MCF 10A (cell line): ENCODE measurements at regions not wholly inside any gene's neighbourhood (a gene's known extent, or its start where the extent isn't known, plus 50 kb on each side); places are given as distances from the start of the nearest gene placed in this dataset.
"Not testable (repeated sequence)": the region's sequence is repeated elsewhere in the genome, so short reads cannot be mapped to it uniquely, and the experiment has no call there.

Experiments used
- BruUV-seq: library from RNA; stranded (reverse); fragments of 400-500 nt; replicated peaks from 2 replicates; lab custom pipeline; 2021; lab: Mats Ljungman, UMichigan
- CTCF ChIA-PET: fragments of 300-600 bp; sonication (Branson Sonifier 250); formaldehyde crosslinking; extraction: SDS; loops from one replicate; lab custom pipeline; 2021; ENCODE audit warnings: antibody characterized with exemption, inconsistent platforms; lab: Yijun Ruan, JAX
- POLR2A ChIA-PET: fragments of 300-600, 350-650 bp; sonication (Branson Sonifier 250); formaldehyde crosslinking; extraction: SDS; loops from one replicate; lab custom pipeline; 2020; ENCODE audit warnings: antibody characterized with exemption, inconsistent platforms; lab: Yijun Ruan, JAX
- DNase-seq: peaks from one replicate; pipeline ENCODE4 v3.0.0-alpha.2; 2018; ENCODE audit not compliant: unreplicated experiment
- H3K27ac Mint-ChIP-seq: one replicate; pipeline ENCODE4 v1.8.0; 2022; ENCODE audit warnings: mild to moderate bottlenecking, low read depth, mixed read lengths; ENCODE audit not compliant: unreplicated experiment
- H3K27me3 Mint-ChIP-seq: one replicate; pipeline ENCODE4 v1.8.0; 2022; ENCODE audit warnings: mixed read lengths; ENCODE audit not compliant: insufficient read depth, unreplicated experiment
- H3K36me3 Mint-ChIP-seq: one replicate; pipeline ENCODE4 v1.8.0; 2022; ENCODE audit warnings: mild to moderate bottlenecking, moderate library complexity, mixed read lengths; ENCODE audit not compliant: insufficient read depth, unreplicated experiment
- H3K4me1 Mint-ChIP-seq: one replicate; pipeline ENCODE4 v1.8.0; 2022; ENCODE audit warnings: mixed read lengths; ENCODE audit not compliant: insufficient read depth, unreplicated experiment
- H3K4me3 Mint-ChIP-seq: one replicate; pipeline ENCODE4 v1.8.0; 2022; ENCODE audit warnings: mild to moderate bottlenecking, moderate library complexity, mixed read lengths; ENCODE audit not compliant: unreplicated experiment
- H3K9me3 Mint-ChIP-seq: one replicate; pipeline ENCODE4 v1.8.0; 2022; ENCODE audit warnings: mixed read lengths; ENCODE audit not compliant: unreplicated experiment
- CTCF ChIP-seq: fragments of 200-600 bp; IDR thresholded peaks from one replicate; pipeline ENCODE4 v1.8.0; 2022; ENCODE audit warnings: antibody characterized with exemption, mild to moderate bottlenecking; ENCODE audit not compliant: unreplicated experiment
- intact Hi-C: fragments of 100-400 bp; cut with micrococcal nuclease; formaldehyde crosslinking; loops from 2 replicates; pipeline ENCODE4 v1.14.1; 2022

GRCh38 chr15:31636911-31637310 lies 310.3 kb downstream of the KLF13 start:
- H3K4me1 Mint-ChIP-seq: peaks cover 11% of the 10 kb centered on the region
- POLR2A ChIA-PET: interaction anchor here (1.0 to 2.0 kb wide), 2 partner anchors 31 to 149 kb away, joined by 4 to 10 read pairs; no protein-coding TSS in a partner anchor
- intact Hi-C loops, H3K27me3 Mint-ChIP-seq, H3K36me3 Mint-ChIP-seq, H3K9me3 Mint-ChIP-seq, H3K27ac Mint-ChIP-seq, BruUV-seq, DNase-seq, H3K4me3 Mint-ChIP-seq: not testable (repeated sequence)
- CTCF ChIA-PET: interaction anchor here (0.7 to 1.2 kb wide), 5 partner anchors 11 to 341 kb away, joined by 3 to 5 read pairs (median 3); no protein-coding TSS in a partner anchor

DNA sequence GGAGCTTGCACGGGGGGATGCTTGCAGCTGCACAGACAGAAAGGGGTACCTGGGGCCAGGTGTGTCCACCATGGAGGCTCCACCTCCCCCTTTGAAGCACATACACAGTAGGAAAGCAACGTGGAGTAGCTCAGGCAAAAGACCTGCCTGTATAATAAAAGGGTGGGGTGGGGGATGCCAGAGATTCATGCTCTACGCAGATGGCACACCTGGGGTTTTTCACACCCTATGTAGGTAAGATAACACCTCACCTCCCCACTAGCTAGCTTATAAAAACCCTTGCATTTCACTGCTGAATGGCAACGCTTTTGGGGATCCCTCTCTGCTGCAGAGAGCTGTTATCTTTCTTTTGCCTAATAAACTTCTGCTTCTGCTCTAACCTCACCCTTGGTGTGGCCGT lies 317.3 kb downstream of the KLF13 start:
- BruUV-seq, H3K36me3 Mint-ChIP-seq, CTCF ChIA-PET, POLR2A ChIA-PET, H3K4me3 Mint-ChIP-seq, H3K4me1 Mint-ChIP-seq, H3K9me3 Mint-ChIP-seq, DNase-seq, intact Hi-C loops, H3K27me3 Mint-ChIP-seq, H3K27ac Mint-ChIP-seq: not testable (repeated sequence)

DNA sequence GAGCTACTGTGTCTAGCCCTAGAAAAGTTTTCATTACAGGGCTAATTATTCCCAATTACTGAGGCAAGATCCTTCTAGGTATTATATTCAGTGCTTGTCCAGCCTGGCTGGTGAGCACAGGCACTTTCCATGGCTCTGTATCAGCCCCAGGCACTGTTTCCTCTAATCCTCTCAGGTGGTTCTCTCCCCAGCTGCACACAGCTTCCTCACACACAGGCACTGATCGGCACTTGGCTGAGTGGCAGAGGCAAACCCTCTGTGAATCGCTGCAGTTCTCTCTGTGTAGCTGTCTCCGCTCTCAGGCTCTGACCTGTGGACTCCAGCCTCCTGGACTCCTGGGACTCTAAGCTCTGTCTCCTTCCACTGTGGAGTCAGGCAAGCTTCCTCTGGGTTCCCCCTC lies 318.1 kb downstream of the KLF13 start:
- H3K27me3 Mint-ChIP-seq, H3K4me3 Mint-ChIP-seq, DNase-seq, H3K27ac Mint-ChIP-seq, H3K4me1 Mint-ChIP-seq, H3K36me3 Mint-ChIP-seq, POLR2A ChIA-PET, BruUV-seq, CTCF ChIA-PET, H3K9me3 Mint-ChIP-seq: not testable (repeated sequence)
- intact Hi-C loops: loop anchor here (5.0 kb wide), 1 partner anchor 223 kb away; no protein-coding TSS in a partner anchor

GRCh38 chr15:31647337-31647826 lies 320.7 kb downstream of the KLF13 start:
- H3K36me3 Mint-ChIP-seq, CTCF ChIA-PET, DNase-seq, H3K27me3 Mint-ChIP-seq, H3K27ac Mint-ChIP-seq, POLR2A ChIA-PET, H3K4me1 Mint-ChIP-seq, BruUV-seq, H3K9me3 Mint-ChIP-seq, H3K4me3 Mint-ChIP-seq: not testable (repeated sequence)
- intact Hi-C loops: loop anchor here (5.0 kb wide), 1 partner anchor 220 kb away; no protein-coding TSS in a partner anchor

GRCh38 chr15:31649634-31650033 lies 323.0 kb downstream of the KLF13 start:
- H3K4me3 Mint-ChIP-seq, H3K4me1 Mint-ChIP-seq, H3K9me3 Mint-ChIP-seq, DNase-seq, H3K27ac Mint-ChIP-seq, H3K27me3 Mint-ChIP-seq, POLR2A ChIA-PET, BruUV-seq, CTCF ChIA-PET, H3K36me3 Mint-ChIP-seq: not testable (repeated sequence)
- intact Hi-C loops: loop anchor here (5.0 kb wide), 1 partner anchor 218 kb away; no protein-coding TSS in a partner anchor

- H3K4me3 Mint-ChIP-seq, H3K4me1 Mint-ChIP-seq, H3K9me3 Mint-ChIP-seq, BruUV-seq, POLR2A ChIA-PET, intact Hi-C loops, H3K36me3 Mint-ChIP-seq, H3K27me3 Mint-ChIP-seq, DNase-seq, CTCF ChIA-PET, H3K27ac Mint-ChIP-seq: not testable (repeated sequence)
- peak; percentile 33 for TF ChIP-seq CTCF
Observed at GRCh38 chr15:31650055-31650701, 323.5 kb downstream of the KLF13 start.

DNA sequence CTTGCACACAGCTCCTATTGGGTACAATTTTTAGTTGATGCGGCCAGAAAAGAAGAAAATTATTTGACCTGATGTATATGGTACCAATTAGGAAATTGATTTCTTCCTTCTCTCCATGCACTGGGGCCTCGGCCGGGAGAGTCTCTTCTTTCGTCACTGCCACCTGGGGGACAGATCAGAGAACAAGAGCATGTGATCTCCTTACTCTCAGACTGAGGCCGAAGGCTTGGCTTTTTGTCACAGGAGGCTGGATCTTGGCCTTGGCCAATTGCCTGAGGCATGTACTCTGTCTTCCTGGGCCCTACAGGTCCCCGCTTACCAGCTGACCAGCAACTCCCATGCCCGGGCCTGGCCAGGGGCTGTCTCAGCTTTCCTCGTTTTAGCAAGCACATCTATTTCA lies 330.3 kb downstream of the KLF13 start:
- H3K36me3 Mint-ChIP-seq, DNase-seq, H3K9me3 Mint-ChIP-seq, H3K4me1 Mint-ChIP-seq, H3K27me3 Mint-ChIP-seq, H3K4me3 Mint-ChIP-seq, BruUV-seq, intact Hi-C loops, H3K27ac Mint-ChIP-seq: not testable (repeated sequence)
- POLR2A ChIA-PET: interaction anchor here (0.6 kb wide), 1 partner anchor 94 kb away, joined by 3 read pairs; no protein-coding TSS in a partner anchor
- CTCF ChIA-PET: interaction anchor here (1.0 kb wide), 1 partner anchor 8 kb away, joined by 3 read pairs; no protein-coding TSS in a partner anchor
